ENCODE measurements at regions not wholly inside any gene's neighbourhood (a gene's known extent, or its start where the extent isn't known, plus 50 kb on each side); places are given as distances from the start of the nearest gene placed in this dataset.

DNA sequence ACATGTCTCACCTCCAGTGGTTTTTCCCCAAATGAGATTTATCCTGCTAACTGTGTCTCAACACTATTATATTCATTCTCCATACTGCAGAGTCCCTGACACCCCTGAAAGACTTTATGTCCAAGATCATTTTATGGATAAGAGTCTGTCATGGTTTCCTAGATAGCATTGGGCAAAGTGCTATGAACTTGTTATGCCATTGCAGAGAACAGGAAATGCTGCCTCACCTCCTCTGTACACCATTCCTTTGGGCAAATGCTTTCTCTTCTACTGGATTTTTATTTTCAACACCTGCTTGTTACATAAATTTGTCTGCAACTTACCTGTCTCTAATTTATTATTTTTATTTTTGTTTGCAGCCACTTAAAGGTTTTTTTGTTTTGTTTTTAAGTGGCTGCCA lies 652.5 kb upstream of the FAM98A start:
- TF ChIP-seq MYC (IDR thresholded peaks at IDR 0.05; ENCODE audit: low read depth, low read length) (no peak), CTCF (IDR thresholded peaks at IDR 0.05; ENCODE audit: low read depth, low read length) (no peak), POLR2A (IDR thresholded peaks at IDR 0.05; ENCODE audit: extremely low read depth, insufficient read length) (no peak)
